Activated CD4-positive, alpha-beta T cell treated with anti-CD3 and anti-CD28 coated beads, Interleukin-2, amount 50 U/mL, for 4 hours (primary cell): ENCODE measurements at regions not wholly inside any gene's neighbourhood (a gene's known extent, or its start where the extent isn't known, plus 50 kb on each side); places are given as distances from the start of the nearest gene placed in this dataset.
"Not testable (repeated sequence)": the region's sequence is repeated elsewhere in the genome, so short reads cannot be mapped to it uniquely, and the experiment has no call there.

Experiments used
- DNase-seq, 2 experiments: peaks; one replicate each; pipeline ENCODE4 v3.0.0-alpha.2; 2020

DNA sequence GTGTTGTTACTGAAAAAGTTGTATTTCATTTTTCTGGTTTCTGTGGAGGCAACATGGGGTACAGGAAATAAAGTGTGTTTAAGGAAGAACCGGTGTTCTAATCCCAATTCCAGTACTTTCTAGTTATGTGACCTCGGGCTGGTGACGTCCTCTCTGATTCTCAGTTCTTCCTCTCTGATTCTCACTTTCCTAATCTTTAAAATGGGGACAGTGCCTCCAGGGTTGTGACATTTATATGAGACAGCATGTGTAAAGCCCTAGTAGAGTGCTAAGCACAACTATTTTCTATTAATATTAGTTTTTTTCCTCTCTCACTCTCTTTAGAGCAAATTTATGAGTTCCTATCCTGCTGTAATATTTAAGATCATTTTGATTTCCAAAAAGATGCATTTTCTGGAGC is 50.9 kb upstream of the PTPDC1 start:
- DNase-seq, result no peak

DNA sequence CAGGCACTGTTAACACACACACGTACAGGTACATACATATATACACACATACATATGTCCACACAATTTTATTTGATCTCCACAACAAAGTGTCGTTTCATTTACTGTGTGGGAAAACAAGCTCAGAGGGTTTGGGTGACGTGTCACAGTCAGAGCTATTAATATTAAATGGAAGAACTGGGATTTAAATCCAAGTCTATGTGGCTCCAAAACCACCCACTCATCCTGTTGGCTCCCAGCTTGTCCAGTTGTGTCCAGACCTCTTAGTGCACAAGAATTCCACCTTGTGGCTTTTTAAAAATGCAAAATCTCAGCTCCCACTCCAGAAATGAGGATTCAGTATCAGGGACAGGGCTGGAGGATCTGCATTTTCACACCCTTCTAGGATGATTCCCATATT is 52.3 kb upstream of the PTPDC1 start:
- no peak for DNase-seq

DNA sequence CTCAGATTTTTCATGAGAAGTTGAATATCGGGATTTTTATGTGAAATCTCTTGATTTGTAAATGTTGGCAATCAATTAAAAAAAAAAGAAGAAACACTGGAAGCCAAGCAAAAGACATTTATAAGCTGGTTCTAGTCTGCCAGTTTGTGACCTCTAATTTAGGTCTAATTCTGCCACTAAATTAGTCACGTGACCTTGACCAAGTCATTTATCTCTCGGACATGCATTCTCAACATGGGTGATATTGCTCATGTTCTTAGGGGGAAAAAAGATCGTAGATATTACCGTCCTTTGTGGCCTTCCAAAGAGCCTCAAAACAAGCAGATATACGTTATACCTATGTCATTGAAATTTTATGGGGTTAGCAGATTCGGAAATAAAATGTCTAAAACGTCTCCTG is 52.9 kb upstream of the PTPDC1 start:
- DNase-seq, result no peak

DNA sequence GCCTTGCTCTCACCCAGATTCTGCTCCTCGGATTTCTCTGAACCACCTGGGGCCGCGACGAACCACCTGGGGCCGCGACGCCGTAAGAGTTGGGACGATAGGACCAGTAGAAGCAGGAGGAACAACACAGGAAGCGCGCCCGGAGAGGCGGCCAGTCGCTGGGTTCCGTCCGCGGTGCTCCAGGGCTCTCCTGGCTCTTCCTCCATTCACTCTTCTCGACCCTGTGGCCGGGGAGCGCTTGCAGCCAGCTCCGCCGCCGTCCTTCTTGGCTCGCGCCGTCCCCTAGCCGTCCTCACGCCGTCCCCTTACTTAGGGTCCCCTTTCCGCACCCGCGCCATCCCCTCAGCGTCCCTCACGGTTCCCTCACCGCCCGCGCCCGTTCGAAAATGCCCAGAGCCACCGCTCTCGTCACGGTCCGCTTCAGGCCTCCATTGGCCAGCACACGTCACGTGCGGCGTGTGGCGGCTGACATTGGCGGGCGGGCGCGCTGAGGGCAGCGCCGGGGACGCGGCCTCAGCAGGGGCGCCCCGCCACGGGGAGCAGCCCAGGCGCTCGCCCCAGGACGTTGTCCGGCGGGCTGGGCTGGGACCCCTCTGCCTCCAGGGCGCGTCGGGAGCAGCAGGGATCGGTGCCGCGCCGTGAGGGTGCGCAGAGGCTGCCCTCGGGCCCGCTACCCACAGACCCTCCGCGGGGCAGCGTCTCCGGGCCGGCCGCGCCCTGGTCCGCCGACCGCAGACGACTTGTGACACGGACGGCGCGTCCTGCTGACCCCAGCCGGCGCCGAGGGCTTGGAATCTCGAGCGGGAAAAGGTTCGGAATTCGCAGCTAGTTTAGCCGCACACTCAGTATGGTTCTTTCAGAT is 53.7 kb upstream of the PTPDC1 start:
- DNase-seq, result peak; percentile 70 to 71

DNA sequence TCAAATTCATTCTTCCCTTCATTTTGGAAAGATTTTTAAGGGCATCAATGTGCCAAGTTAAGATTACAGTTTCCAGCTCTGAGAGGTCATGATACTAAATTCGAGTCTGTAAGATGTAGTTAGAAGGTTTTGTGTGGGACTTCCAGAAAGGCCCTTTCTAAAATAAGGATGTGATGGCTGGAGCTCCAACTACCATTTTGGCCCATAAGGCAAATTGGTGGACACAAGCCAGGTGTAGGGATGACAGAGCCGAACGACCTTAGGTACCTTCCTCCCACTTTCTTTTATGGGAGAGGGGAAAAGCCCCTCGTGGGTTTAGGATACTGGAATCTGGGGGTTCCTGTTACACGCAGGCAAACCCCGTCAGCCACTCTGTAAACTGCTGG is 54.3 kb upstream of the PTPDC1 start:
- no peak for DNase-seq

DNA sequence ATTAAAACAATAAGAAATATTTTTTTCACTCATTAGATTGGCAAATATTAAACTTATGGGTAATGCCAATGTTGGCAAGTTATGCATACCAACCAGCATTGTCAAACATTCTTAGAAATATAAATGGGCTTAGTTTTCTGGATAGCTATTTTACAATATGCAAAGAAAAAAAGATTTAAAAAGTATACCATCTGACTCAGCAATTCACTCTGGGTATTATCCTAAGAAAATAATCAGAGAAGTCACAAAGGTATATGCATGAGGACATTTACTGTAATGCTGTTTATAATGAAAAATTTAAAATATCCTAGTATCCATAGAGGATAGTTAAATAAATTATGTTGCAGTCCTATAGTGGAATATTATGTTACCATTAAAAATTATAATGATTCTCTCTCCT is 57.4 kb upstream of the PTPDC1 start:
- no peak for DNase-seq

DNA sequence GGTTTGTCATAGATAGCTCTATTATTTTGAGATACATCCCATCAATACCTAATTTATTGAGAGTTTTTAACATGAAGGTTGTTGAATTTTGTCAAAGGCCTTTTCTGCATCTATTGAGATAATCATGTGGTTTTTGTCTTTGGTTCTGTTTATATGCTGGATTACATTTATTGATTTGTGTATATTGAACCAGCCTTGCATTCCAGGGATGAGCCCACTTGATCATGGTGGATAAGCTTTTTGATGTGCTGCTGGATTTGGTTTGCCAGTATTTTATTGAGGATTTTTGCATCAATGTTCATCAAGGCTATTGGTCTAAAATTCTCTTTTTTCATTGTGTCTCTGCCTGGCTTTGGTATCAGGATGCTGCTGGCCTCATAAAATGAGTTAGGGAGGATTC is 61.8 kb upstream of the PTPDC1 start:
- DNase-seq, result not testable (repeated sequence)

DNA sequence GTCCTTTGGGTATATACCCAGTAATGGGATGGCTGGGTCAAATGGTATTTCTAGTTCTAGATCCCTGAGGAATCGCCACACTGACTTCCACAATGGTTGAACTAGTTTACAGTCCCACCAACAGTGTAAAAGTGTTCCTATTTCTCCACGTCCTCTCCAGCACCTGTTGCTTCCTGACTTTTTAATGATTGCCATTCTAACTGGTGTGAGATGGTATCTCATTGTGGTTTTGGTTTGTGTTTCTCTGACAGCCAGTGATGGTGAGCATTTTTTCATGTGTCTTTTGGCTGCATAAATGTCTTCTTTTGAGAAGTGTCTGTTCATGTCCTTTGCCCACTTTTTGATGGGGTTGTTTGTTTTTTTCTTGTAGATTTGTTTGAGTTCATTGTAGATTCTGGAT is 63.4 kb upstream of the PTPDC1 start:
- not testable (repeated sequence) for DNase-seq

DNA sequence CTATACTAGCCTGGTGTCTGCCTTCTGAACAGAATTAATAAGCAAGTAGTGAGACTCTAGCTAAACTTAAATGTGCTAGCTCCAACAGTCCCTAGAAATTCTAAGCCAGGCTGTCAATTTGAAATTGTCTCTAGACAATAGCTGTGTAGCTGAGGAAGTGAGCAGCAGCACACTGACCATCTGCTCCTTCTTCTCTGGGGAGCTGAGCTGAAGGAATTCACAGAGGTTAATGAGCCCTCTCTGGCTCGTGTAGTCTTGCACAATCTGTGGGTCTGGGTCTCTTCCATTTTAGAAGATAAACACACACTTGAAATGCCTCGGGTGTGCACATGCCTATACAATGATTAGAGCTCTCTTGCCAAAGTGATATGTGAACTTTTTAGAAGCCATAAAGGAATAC is 63.5 kb upstream of the BARX1 start:
- no peak for DNase-seq

DNA sequence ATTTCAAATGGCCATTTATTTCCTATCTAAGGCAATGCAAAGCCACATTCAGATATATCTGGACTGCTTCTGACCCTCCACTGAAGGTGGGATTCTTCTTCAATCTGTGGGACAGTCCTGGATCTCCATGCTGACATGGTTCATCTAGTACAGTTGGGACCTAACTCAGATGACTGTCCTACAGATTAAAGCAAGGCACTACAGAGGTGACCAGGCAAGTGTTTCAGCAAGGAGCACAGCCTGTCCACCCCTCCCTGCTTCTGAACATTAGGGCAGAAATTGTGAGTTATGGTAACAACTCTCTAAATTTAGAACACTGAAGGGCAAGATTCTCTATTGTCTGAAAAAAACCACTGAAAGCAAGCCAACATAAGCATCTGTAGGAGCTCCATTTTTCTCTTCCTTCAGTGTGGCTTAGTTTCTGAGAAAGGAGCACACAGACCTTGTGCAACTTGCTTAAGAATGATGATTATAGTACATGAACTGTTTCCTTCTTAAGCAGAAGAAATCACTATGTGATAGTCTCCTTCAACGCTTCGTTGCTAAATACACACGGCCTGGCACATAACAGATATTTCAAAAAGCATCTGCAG is 62.9 kb upstream of the BARX1 start:
- no peak for DNase-seq

DNA sequence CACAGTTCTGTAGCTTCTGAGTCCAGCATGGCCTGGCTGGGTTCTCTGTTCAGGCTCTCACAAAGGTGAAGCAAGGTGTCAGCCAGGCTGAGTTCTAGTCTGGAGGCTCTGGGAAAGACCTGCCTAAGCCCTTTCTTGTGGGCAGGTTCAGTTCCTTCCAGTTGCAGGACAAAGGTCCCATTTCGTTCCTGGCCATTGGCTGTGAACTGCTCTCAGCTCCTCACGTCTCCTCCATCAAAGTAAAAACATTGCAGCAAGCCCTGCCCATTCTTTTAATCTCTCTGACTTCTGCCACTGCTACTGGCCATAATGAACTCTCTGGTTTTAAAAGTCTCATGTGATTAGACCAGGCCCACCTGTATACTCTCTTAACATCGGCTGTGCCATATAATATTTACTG is 61.6 kb upstream of the BARX1 start:
- no peak for DNase-seq

DNA sequence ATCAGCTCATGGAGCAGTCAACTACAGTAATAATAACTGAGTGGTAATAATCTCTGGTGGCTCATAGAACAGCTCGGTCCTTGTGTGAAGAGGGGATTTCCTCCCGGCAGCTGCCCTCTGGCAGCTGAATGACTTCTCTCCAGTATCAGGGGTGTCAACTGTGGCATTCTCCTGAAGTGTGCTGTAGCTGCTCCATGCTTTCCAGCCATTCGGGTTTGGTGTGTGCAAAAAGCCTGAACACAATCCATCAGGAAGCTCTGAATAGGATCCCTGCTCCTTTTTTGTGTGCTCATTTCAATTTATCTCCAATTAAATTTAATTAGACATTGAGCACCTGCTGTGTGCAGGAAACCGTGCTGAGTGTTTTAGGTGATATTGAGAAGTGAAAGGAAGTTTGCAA is 59.8 kb upstream of the BARX1 start:
- no peak for DNase-seq

DNA sequence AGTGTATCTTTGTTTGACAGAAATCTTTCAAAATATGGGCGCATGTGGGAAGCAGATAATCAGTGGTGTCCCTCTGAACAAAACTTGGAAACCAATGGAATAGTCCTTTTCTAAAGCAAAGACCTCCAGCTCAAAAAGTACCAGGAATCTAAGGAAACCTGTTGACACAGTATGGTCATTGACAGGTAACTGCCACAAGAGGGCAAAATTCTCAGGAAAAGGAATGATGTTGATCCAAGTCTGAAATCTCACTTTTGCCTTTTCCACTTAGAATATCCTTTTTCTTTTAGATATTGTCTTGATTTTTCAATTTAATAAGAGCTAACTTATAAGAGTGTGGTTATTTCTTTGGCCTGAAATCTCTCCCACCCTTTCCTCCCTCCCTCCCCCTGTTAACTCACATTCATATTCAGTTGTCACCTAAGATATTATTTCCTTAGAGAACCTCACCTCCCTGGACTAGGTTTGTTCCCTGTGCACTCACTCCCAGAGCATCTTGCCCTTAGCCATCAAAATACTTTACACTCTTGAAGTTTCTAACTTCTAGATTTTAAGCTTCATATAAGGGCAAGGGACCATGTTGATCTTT is 59.0 kb upstream of the BARX1 start:
- DNase-seq, result no peak

DNA sequence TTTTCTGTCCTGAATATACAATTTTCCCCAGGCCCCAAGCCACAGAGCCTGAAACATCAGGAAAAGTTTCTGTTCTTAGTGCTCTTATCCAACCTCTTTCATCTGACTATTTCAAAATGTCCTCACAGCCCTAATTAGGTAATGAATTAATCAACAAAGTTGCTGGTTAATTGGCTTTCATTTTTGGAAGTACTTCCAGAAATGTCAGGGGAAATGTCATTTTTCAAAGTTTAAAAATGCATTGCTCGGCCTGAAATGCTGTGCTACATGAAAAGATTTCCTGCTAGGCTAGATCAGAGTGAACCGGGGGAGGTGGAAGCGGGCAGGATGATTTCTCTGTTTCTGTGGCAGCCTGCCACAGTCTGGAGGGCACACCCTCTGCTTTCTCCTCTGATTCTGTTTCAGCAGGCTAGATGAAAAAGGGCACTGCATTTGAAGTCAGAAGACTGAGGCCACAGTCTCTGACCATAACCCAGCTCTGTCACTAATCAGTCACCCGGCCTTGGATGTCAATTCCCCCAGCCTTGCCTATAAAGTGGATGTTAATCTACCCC is 55.9 kb upstream of the BARX1 start:
- peak in 1 of 2 experiments; percentile 1 for DNase-seq

DNA sequence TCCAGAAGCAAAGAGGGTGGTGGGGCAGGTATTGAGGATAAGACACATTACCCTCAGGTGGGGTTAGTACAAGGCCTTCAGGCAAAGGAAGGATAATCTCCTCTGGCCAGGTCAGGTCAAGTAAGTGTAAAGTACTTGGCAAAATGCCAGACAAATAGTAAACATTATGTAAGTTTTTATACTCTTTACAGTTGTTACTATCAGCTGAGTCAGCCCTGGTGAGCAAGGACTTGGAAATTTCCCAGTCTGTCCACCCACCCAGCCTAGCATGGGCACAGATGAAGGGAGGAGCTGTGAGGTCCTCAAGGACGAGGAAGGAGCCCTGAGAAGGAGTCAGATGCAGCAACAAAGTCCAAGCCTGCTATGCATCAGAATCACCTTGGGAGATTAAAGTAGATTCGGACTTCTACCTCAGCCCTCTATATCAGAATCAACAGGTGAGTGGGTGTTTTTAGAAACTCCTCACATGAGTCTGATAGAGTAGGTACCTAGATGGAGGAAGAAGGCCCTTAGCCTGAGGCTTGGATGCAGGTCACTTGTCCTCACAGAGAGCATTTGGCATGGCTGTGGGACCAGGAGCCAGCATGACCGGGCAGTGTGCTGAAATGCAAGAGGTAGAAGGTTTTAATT is 50.2 kb upstream of the BARX1 start:
- no peak for DNase-seq
